ENCODE measurements at regions not wholly inside any gene's neighbourhood (a gene's known extent, or its start where the extent isn't known, plus 50 kb on each side); places are given as distances from the start of the nearest gene placed in this dataset.
"Not testable (repeated sequence)": the region's sequence is repeated elsewhere in the genome, so short reads cannot be mapped to it uniquely, and the experiment has no call there.

DNA sequence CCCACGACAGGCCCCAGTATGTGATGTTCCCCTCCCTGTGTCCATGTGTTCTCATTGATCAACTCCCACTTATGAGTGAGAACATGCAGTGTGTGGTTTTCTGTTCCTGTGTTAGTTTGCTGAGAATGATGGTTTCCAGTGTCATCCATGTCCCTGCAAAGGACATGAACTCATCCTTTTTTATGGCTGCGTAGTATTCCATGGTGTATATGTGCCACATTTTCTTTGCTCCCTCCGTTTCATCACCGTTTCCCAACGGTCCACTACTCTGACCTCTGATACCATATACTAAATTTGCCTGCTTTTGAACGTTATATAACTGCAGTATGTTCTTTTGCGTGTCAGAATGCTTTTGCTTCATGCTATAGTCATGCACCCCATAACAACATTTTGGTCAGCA is 94.0 kb upstream of the SCAF8 start:
- not testable (repeated sequence) for DNase-seq; H3K23ac ChIP-seq (ENCODE audit: low read length); H2BK120ac ChIP-seq (ENCODE audit: low read depth, low read length); H3K27ac ChIP-seq (ENCODE audit: low read depth, low read length); H3K9ac ChIP-seq (ENCODE audit: low read length); H3K56ac ChIP-seq (ENCODE audit: low read length); H3K79me1 ChIP-seq (ENCODE audit: low read length); H4K8ac ChIP-seq (ENCODE audit: low read depth, low read length); H3K27me3 ChIP-seq (ENCODE audit: insufficient read depth, low read length, poor library complexity); H3K36me3 ChIP-seq (ENCODE audit: control insufficient read depth, insufficient read depth, low read length); H3K18ac ChIP-seq (ENCODE audit: low read length); H3K4me1 ChIP-seq (ENCODE audit: control insufficient read depth, low read depth, low read length); H3K4ac ChIP-seq (ENCODE audit: low read depth, low read length); H3K4me2 ChIP-seq (ENCODE audit: low read length); H2AK5ac ChIP-seq (ENCODE audit: low read length); H2BK5ac ChIP-seq (ENCODE audit: low read length); H3K4me3 ChIP-seq (ENCODE audit: low read length); H2BK15ac ChIP-seq (replicated peaks; ENCODE audit: low read depth); H4K5ac ChIP-seq (ENCODE audit: low read length); H3K79me2 ChIP-seq (ENCODE audit: control insufficient read depth, insufficient read depth, low read length)
- no CpG with 5 or more reads among the region's 7 CpGs for WGBS (ENCODE audit: extremely low coverage, insufficient coverage, low lambda C conversion rate)

GRCh38 chr6:154648188-154648887 is 84.9 kb upstream of the SCAF8 start:
- Histone ChIP-seq H3K18ac (ENCODE audit: low read length) (no peak overlapping the region), H3K56ac (ENCODE audit: low read length) (no peak overlapping the region), H4K5ac (ENCODE audit: low read length) (no peak overlapping the region), H3K27ac (ENCODE audit: low read depth, low read length) (no peak overlapping the region), H3K4me2 (ENCODE audit: low read length) (no peak overlapping the region), H2AK5ac (ENCODE audit: low read length) (no peak overlapping the region), H3K79me2 (ENCODE audit: control insufficient read depth, insufficient read depth, low read length) (no peaks in the 10 kb centered on the region), H3K9ac (ENCODE audit: low read length) (no peak overlapping the region), H4K8ac (ENCODE audit: low read depth, low read length) (no peak overlapping the region), H3K4ac (ENCODE audit: low read depth, low read length) (no peak overlapping the region), H2BK5ac (ENCODE audit: low read length) (peak overlapping the region; percentile 72), H3K4me3 (ENCODE audit: low read length) (no peak overlapping the region), H3K27me3 (ENCODE audit: insufficient read depth, low read length, poor library complexity) (no peaks in the 10 kb centered on the region), H3K79me1 (ENCODE audit: low read length) (no peaks in the 10 kb centered on the region), H2BK120ac (ENCODE audit: low read depth, low read length) (no peak overlapping the region), H2BK15ac (replicated peaks; ENCODE audit: low read depth) (no peak overlapping the region), H3K23ac (ENCODE audit: low read length) (no peak overlapping the region), H3K36me3 (ENCODE audit: control insufficient read depth, insufficient read depth, low read length) (no peaks in the 10 kb centered on the region), H3K4me1 (ENCODE audit: control insufficient read depth, low read depth, low read length) (peaks cover 2% of the 10 kb centered on the region)
- WGBS (ENCODE audit: extremely low coverage, insufficient coverage, low lambda C conversion rate) = no CpG with 5 or more reads among the region's 3 CpGs
- no peak for DNase-seq

GRCh38 chr6:154648888-154649205 is 84.4 kb upstream of the SCAF8 start:
- Histone ChIP-seq H3K4me1 (ENCODE audit: control insufficient read depth, low read depth, low read length) (peaks cover 3% of the 10 kb centered on the region), H3K36me3 (ENCODE audit: control insufficient read depth, insufficient read depth, low read length) (no peaks in the 10 kb centered on the region), H3K27ac (ENCODE audit: low read depth, low read length) (no peak overlapping the region), H3K4ac (ENCODE audit: low read depth, low read length) (no peak overlapping the region), H2AK5ac (ENCODE audit: low read length) (no peak overlapping the region), H4K8ac (ENCODE audit: low read depth, low read length) (no peak overlapping the region), H3K23ac (ENCODE audit: low read length) (no peak overlapping the region), H3K9ac (ENCODE audit: low read length) (no peak overlapping the region), H4K5ac (ENCODE audit: low read length) (no peak overlapping the region), H3K79me1 (ENCODE audit: low read length) (no peaks in the 10 kb centered on the region), H3K4me3 (ENCODE audit: low read length) (no peak overlapping the region), H2BK120ac (ENCODE audit: low read depth, low read length) (no peak overlapping the region), H3K18ac (ENCODE audit: low read length) (no peak overlapping the region), H2BK5ac (ENCODE audit: low read length) (peak overlapping the region; percentile 38), H3K27me3 (ENCODE audit: insufficient read depth, low read length, poor library complexity) (no peaks in the 10 kb centered on the region), H3K4me2 (ENCODE audit: low read length) (no peak overlapping the region), H3K56ac (ENCODE audit: low read length) (peak overlapping the region; percentile 38), H2BK15ac (replicated peaks; ENCODE audit: low read depth) (no peak overlapping the region), H3K79me2 (ENCODE audit: control insufficient read depth, insufficient read depth, low read length) (no peaks in the 10 kb centered on the region)
- no peak for DNase-seq
- WGBS (ENCODE audit: extremely low coverage, insufficient coverage, low lambda C conversion rate) = 100% methylated on average over 3 of the region's 7 CpGs

- H3K4me1 ChIP-seq (ENCODE audit: control insufficient read depth, low read depth, low read length) = peaks cover 3% of the 10 kb centered on the region
- H3K79me1 ChIP-seq (ENCODE audit: low read length) = no peaks in the 10 kb centered on the region
- no peak overlapping the region for H3K23ac ChIP-seq (ENCODE audit: low read length)
- no peak for DNase-seq
- no peak overlapping the region for H3K56ac ChIP-seq (ENCODE audit: low read length)
- H3K27me3 ChIP-seq (ENCODE audit: insufficient read depth, low read length, poor library complexity) = no peaks in the 10 kb centered on the region
- no peak overlapping the region for H3K4ac ChIP-seq (ENCODE audit: low read depth, low read length)
- WGBS (ENCODE audit: extremely low coverage, insufficient coverage, low lambda C conversion rate) = no CpG with 5 or more reads among the region's 5 CpGs
- no peak overlapping the region for H2BK5ac ChIP-seq (ENCODE audit: low read length)
- H3K18ac ChIP-seq (ENCODE audit: low read length) = no peak overlapping the region
- no peaks in the 10 kb centered on the region for H3K36me3 ChIP-seq (ENCODE audit: control insufficient read depth, insufficient read depth, low read length)
- no peak overlapping the region for H2BK15ac ChIP-seq (replicated peaks; ENCODE audit: low read depth)
- H4K8ac ChIP-seq (ENCODE audit: low read depth, low read length) = no peak overlapping the region
- H3K4me3 ChIP-seq (ENCODE audit: low read length) = no peak overlapping the region
- no peak overlapping the region for H3K4me2 ChIP-seq (ENCODE audit: low read length)
- no peak overlapping the region for H4K5ac ChIP-seq (ENCODE audit: low read length)
- no peak overlapping the region for H3K9ac ChIP-seq (ENCODE audit: low read length)
- no peaks in the 10 kb centered on the region for H3K79me2 ChIP-seq (ENCODE audit: control insufficient read depth, insufficient read depth, low read length)
- no peak overlapping the region for H2AK5ac ChIP-seq (ENCODE audit: low read length)
- no peak overlapping the region for H3K27ac ChIP-seq (ENCODE audit: low read depth, low read length)
- H2BK120ac ChIP-seq (ENCODE audit: low read depth, low read length) = no peak overlapping the region
Measured at GRCh38 chr6:154649721-154650120, 83.5 kb upstream of the SCAF8 start.

DNA sequence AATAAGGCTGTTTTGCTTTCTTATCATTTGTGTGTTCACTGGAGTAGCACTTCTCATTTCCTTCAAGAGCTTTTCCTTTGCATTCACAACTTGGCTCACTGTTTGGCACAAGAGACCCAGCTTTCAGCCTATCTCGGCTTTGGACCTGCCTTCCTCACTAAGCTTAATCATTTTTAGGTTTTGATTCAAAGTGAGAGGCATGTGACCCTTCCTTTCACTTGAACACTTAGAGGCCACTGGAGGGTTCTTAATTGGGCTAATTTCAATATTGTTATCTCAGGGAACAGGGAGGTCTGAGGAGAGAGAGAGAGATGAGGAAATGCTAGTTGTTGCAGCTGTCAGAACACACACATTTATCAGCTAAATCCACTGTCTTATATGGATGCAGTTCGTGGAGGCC is 82.9 kb upstream of the SCAF8 start:
- no CpG with 5 or more reads among the region's 2 CpGs for WGBS (ENCODE audit: extremely low coverage, insufficient coverage, low lambda C conversion rate)
- Histone ChIP-seq H3K79me1 (ENCODE audit: low read length) (no peaks in the 10 kb centered on the region), H3K56ac (ENCODE audit: low read length) (no peak overlapping the region)

GRCh38 chr6:154651656-154652055 is 81.6 kb upstream of the SCAF8 start:
- H3K36me3 ChIP-seq (ENCODE audit: control insufficient read depth, insufficient read depth, low read length) = no peaks in the 10 kb centered on the region
- no peaks in the 10 kb centered on the region for H3K27me3 ChIP-seq (ENCODE audit: insufficient read depth, low read length, poor library complexity)
- no peak overlapping the region for H2BK120ac ChIP-seq (ENCODE audit: low read depth, low read length)
- peaks cover 1% of the 10 kb centered on the region for H3K4me1 ChIP-seq (ENCODE audit: control insufficient read depth, low read depth, low read length)
- H3K4me2 ChIP-seq (ENCODE audit: low read length) = no peak overlapping the region
- H3K56ac ChIP-seq (ENCODE audit: low read length) = no peak overlapping the region
- H3K79me2 ChIP-seq (ENCODE audit: control insufficient read depth, insufficient read depth, low read length) = no peaks in the 10 kb centered on the region
- no peak overlapping the region for H3K9ac ChIP-seq (ENCODE audit: low read length)
- no peak overlapping the region for H2AK5ac ChIP-seq (ENCODE audit: low read length)
- H2BK5ac ChIP-seq (ENCODE audit: low read length) = no peak overlapping the region
- H3K18ac ChIP-seq (ENCODE audit: low read length) = no peak overlapping the region
- WGBS (ENCODE audit: extremely low coverage, insufficient coverage, low lambda C conversion rate) = no CpG with 5 or more reads among the region's 2 CpGs
- no peak overlapping the region for H3K27ac ChIP-seq (ENCODE audit: low read depth, low read length)
- no peak overlapping the region for H4K8ac ChIP-seq (ENCODE audit: low read depth, low read length)
- H3K4me3 ChIP-seq (ENCODE audit: low read length) = no peak overlapping the region
- DNase-seq = no peak
- H3K79me1 ChIP-seq (ENCODE audit: low read length) = no peaks in the 10 kb centered on the region
- no peak overlapping the region for H4K5ac ChIP-seq (ENCODE audit: low read length)
- H2BK15ac ChIP-seq (replicated peaks; ENCODE audit: low read depth) = no peak overlapping the region
- H3K23ac ChIP-seq (ENCODE audit: low read length) = no peak overlapping the region
- no peak overlapping the region for H3K4ac ChIP-seq (ENCODE audit: low read depth, low read length)

More for the DNA sequence above, 82.9 kb upstream of the SCAF8 start:
- H3K4me1 ChIP-seq (ENCODE audit: control insufficient read depth, low read depth, low read length) = peaks cover 3% of the 10 kb centered on the region
- H3K4me2 ChIP-seq (ENCODE audit: low read length) = no peak overlapping the region
- no peak overlapping the region for H3K4ac ChIP-seq (ENCODE audit: low read depth, low read length)
- H3K4me3 ChIP-seq (ENCODE audit: low read length) = no peak overlapping the region
- DNase-seq = no peak
- no peak overlapping the region for H3K18ac ChIP-seq (ENCODE audit: low read length)
- H2BK15ac ChIP-seq (replicated peaks; ENCODE audit: low read depth) = no peak overlapping the region
- no peak overlapping the region for H4K8ac ChIP-seq (ENCODE audit: low read depth, low read length)
- H3K79me2 ChIP-seq (ENCODE audit: control insufficient read depth, insufficient read depth, low read length) = no peaks in the 10 kb centered on the region
- H4K5ac ChIP-seq (ENCODE audit: low read length) = peak overlapping the region; percentile 26
- no peak overlapping the region for H3K9ac ChIP-seq (ENCODE audit: low read length)
- H3K27me3 ChIP-seq (ENCODE audit: insufficient read depth, low read length, poor library complexity) = no peaks in the 10 kb centered on the region
- no peak overlapping the region for H3K27ac ChIP-seq (ENCODE audit: low read depth, low read length)
- no peak overlapping the region for H2BK120ac ChIP-seq (ENCODE audit: low read depth, low read length)
- H3K36me3 ChIP-seq (ENCODE audit: control insufficient read depth, insufficient read depth, low read length) = no peaks in the 10 kb centered on the region
- H3K23ac ChIP-seq (ENCODE audit: low read length) = no peak overlapping the region
- H2AK5ac ChIP-seq (ENCODE audit: low read length) = no peak overlapping the region
- H2BK5ac ChIP-seq (ENCODE audit: low read length) = no peak overlapping the region

All from mesendoderm (in vitro differentiated cells).